ENCODE measurements at regions not wholly inside any gene's neighbourhood (a gene's known extent, or its start where the extent isn't known, plus 50 kb on each side); places are given as distances from the start of the nearest gene placed in this dataset.
"Not testable (repeated sequence)": the region's sequence is repeated elsewhere in the genome, so short reads cannot be mapped to it uniquely, and the experiment has no call there.

DNA sequence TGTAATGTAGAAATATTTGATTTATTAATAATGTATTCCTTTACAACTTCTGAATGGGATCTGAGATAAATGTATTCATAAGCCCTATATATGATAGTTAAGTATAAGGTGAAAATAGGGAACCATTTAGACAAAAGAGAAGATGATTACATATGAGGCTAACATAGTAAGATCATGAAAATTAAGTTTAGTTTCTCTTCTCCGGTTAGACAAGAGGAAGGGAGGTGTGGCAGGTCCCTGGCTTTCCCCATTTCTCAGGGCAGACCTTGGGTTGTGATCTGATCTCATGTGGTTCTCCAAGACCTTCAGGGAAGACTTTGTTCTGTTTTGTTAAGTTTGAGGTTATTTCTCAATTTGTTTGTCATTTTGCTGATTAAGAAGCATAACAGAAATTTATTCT is 341.3 kb downstream of the CNTNAP3B start:
- TF ChIP-seq CTCF (conservative IDR thresholded peaks at IDR 0.05; ENCODE audit: low read length); EZH2phosphoT487 (IDR thresholded peaks at IDR 0.05; ENCODE audit: borderline replicate concordance, low read depth, low read length): not testable (repeated sequence)

Measured in OCI-LY7 (cell line).